Tibial nerve (tissue), 4 donors: ENCODE measurements at regions not wholly inside any gene's neighbourhood (a gene's known extent, or its start where the extent isn't known, plus 50 kb on each side); places are given as distances from the start of the nearest gene placed in this dataset.

Source experiments
- DNase-seq, 2 donors: peaks; one replicate each; pipeline ENCODE4 v3.0.0-alpha.2; 2019; ENCODE audit warnings: low spot score in 2 of 2
- H3K27ac ChIP-seq, 4 donors: fragments of 200-600 bp; sonication (generic) in 3 of 4; one replicate each; pipeline ENCODE4 v1.5.1; 2017 to 2019; ENCODE audit warnings: mild to moderate bottlenecking in 1 of 4
- H3K27me3 ChIP-seq, 2 donors: fragments of 200-600 bp; sonication (generic) in 1 of 2; one replicate each; pipeline versions ENCODE4 v1.5.1 to v1.6.0; 2017 to 2019
- H3K36me3 ChIP-seq, 3 donors: fragments of 200-600 bp; sonication (generic); one replicate each; pipeline ENCODE4 v1.5.1; 2018 to 2019
- H3K4me1 ChIP-seq, 4 donors: fragments of 200-600 bp; sonication (generic) in 3 of 4; one replicate each; pipeline ENCODE4 v1.5.1; 2017 to 2019
- H3K4me3 ChIP-seq, 4 donors: fragments of 200-600 bp; sonication (generic) in 3 of 4; one replicate each; pipeline ENCODE4 v1.5.1; 2017 to 2019; ENCODE audit warnings: mild to moderate bottlenecking in 1 of 4, moderate library complexity in 1 of 4
- H3K9me3 ChIP-seq, 4 donors: fragments of 200-600 bp; sonication (generic) in 3 of 4; one replicate each; pipeline ENCODE4 v1.5.1; 2017 to 2019
- EP300 ChIP-seq, 2 donors: sonication (generic); formaldehyde crosslinking; IDR thresholded peaks; one replicate each; pipeline ENCODE4 v1.6.1; 2017; ENCODE audit warnings: antibody characterized with exemption in 2 of 2, mild to moderate bottlenecking in 1 of 2
- POLR2A ChIP-seq, 2 donors: fragments of 450-650 bp; IDR thresholded peaks; one replicate each; pipeline ENCODE4 v1.6.1; 2017; ENCODE audit warnings: antibody characterized with exemption in 2 of 2, mild to moderate bottlenecking in 2 of 2, moderate library complexity in 2 of 2
- WGBS, 2 donors: methylation state at CpG; one replicate each; pipeline ENCODE4 v1.1.5; 2018; 5-methylcytosine and 5-hydroxymethylcytosine counted together
- TF ChIP-seq, protein P1 (sequence below), 5 experiments: fragments of 200-600 bp in 3 of 5; fragments of 450-650 bp in 2 of 5; sonication (generic) in 3 of 5; IDR thresholded peaks; one replicate each; pipeline ENCODE4 v1.5.1; 2016 to 2019; ENCODE audit warnings: antibody characterized with exemption in 5 of 5, mild to moderate bottlenecking in 3 of 5, moderate library complexity in 2 of 5

DNA sequence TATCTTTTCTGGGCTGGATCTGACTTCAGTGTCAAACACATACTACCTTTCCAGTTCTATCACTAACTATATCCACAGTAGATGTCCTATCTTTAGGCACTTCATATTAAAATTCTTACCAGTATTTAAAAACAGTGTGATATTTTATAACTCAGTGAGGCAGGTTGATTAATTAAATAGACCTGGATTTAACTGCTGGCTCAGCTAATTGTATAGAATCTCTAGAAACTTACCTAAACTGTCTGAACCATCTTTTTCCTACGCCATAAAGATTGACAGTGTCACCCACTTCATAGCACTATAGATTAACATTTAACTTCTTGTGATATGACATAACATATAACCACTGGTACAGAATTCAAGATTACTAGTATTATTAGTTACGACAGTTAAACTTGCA is 935.3 kb downstream of the FAT4 start:
- no peaks in the 10 kb centered on the region for H3K4me1 ChIP-seq
- no peak for DNase-seq
- 97% methylated on average over 2 of the region's 2 CpGs for WGBS, 2 donors
- no peak overlapping the region for H3K4me3 ChIP-seq
- H3K36me3 ChIP-seq = no peaks in the 10 kb centered on the region
- TF ChIP-seq, protein P1, sequence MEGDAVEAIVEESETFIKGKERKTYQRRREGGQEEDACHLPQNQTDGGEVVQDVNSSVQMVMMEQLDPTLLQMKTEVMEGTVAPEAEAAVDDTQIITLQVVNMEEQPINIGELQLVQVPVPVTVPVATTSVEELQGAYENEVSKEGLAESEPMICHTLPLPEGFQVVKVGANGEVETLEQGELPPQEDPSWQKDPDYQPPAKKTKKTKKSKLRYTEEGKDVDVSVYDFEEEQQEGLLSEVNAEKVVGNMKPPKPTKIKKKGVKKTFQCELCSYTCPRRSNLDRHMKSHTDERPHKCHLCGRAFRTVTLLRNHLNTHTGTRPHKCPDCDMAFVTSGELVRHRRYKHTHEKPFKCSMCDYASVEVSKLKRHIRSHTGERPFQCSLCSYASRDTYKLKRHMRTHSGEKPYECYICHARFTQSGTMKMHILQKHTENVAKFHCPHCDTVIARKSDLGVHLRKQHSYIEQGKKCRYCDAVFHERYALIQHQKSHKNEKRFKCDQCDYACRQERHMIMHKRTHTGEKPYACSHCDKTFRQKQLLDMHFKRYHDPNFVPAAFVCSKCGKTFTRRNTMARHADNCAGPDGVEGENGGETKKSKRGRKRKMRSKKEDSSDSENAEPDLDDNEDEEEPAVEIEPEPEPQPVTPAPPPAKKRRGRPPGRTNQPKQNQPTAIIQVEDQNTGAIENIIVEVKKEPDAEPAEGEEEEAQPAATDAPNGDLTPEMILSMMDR (IDR thresholded peaks at IDR 0.05) = no peak
- TF ChIP-seq EP300 (IDR thresholded peaks at IDR 0.05) (no peak), POLR2A (IDR thresholded peaks at IDR 0.05) (no peak)
- H3K9me3 ChIP-seq = peaks cover 0 to 3% (median 0%) of the 10 kb centered on the region in 4 donors
- H3K27ac ChIP-seq = no peak overlapping the region
- no peaks in the 10 kb centered on the region for H3K27me3 ChIP-seq

DNA sequence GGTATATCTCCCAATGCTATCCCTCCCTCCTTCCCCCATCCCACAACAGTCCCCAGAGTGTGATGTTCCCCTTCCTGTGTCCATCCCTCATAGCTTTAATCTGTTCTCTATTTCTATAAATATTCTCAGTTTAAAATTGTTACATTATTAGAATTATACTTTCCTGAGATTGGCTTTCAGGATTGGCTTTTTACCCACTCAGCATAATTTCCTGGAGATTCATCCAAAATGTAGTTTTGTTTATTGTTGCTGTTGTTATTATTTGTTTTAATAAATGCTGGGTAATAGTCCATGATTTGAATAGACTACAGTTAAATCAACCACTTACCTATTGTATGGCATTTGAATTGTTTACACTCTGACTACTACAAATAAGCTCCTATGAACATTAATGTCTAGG is 936.4 kb downstream of the FAT4 start:
- TF ChIP-seq POLR2A (IDR thresholded peaks at IDR 0.05) (no peak), EP300 (IDR thresholded peaks at IDR 0.05) (no peak)
- TF ChIP-seq, protein P1 (IDR thresholded peaks at IDR 0.05) = no peak
- H3K4me3 ChIP-seq = no peak overlapping the region
- H3K4me1 ChIP-seq = no peaks in the 10 kb centered on the region
- H3K9me3 ChIP-seq = no peaks in the 10 kb centered on the region
- H3K27me3 ChIP-seq = no peaks in the 10 kb centered on the region
- DNase-seq = no peak
- no peak overlapping the region for H3K27ac ChIP-seq
- H3K36me3 ChIP-seq = no peaks in the 10 kb centered on the region

DNA sequence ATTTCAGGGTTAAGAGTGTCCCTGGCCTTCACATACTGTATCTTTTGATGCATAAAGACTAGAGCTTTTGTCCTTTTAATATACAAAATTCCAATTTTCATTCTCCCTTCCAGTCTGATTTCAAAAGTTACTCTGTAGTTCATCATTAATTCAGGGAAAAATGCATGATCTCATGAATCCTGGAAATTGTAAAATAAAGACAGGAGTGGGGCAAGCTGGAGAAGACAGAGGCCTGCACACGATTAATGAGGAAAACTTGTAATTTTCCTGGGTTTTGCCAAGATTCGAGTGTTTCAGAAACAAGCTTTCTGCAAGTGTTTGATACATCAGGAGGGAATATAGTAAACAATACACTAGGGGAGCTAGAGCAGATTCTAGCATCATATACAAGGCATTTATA is 947.9 kb downstream of the FAT4 start:
- H3K27ac ChIP-seq = no peak overlapping the region
- TF ChIP-seq EP300 (IDR thresholded peaks at IDR 0.05) (no peak), POLR2A (IDR thresholded peaks at IDR 0.05) (no peak)
- TF ChIP-seq, protein P1 (IDR thresholded peaks at IDR 0.05) = no peak
- H3K36me3 ChIP-seq = no peaks in the 10 kb centered on the region
- no peak for DNase-seq
- no peak overlapping the region for H3K4me3 ChIP-seq
- H3K27me3 ChIP-seq = no peaks in the 10 kb centered on the region
- H3K4me1 ChIP-seq = peaks cover 0 to 12% (median 2%) of the 10 kb centered on the region in 4 donors
- 18 to 24% methylated on average over 2 of the region's 2 CpGs for WGBS, 2 donors
- no peaks in the 10 kb centered on the region for H3K9me3 ChIP-seq

DNA sequence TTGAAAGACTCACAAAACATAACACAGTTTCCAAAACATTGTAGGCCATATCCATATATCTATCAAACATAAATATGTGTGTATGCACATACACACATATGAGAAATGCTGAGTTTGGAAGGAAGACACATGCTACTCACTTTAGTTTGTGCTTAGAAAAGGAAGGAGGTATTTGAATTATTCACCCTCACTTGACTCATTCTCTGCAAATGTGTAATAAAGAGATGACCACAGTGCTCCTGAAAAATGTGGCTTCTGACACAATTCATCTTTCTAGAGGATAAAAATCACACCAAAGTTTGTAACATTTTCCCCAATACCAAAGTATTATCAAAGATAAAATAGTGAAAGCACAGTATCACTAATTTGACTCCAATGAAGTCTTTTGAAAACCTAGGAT is 950.1 kb downstream of the FAT4 start:
- Histone ChIP-seq H3K27me3 (no peaks in the 10 kb centered on the region), H3K9me3 (no peaks in the 10 kb centered on the region), H3K27ac (no peak overlapping the region), H3K4me3 (no peak overlapping the region), H3K36me3 (no peaks in the 10 kb centered on the region), H3K4me1 (peaks cover 0 to 12% (median 2%) of the 10 kb centered on the region in 4 donors)
- no peak for DNase-seq
- no peak for TF ChIP-seq POLR2A (IDR thresholded peaks at IDR 0.05)
- TF ChIP-seq, protein P1 (IDR thresholded peaks at IDR 0.05) = no peak

DNA sequence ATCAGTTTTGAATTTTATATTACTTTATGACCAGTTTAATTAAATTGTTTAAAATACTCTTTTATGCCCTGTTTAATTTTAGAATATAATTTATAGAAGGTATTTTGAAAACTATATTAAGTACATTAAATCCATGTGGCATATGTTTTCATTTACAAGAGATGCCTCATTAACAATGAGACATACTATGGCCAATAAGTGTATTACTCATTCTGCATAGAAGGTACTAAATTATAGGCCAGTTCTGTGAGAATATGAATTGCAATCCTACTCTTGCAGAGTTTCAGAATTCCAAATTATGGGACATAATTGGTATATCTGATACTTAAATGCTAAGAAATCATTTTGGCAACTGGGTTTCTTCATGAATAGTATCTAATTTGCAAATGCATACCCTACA is 951.1 kb downstream of the FAT4 start:
- Histone ChIP-seq H3K9me3 (no peaks in the 10 kb centered on the region), H3K27ac (no peak overlapping the region), H3K4me3 (no peak overlapping the region), H3K36me3 (no peaks in the 10 kb centered on the region), H3K27me3 (no peaks in the 10 kb centered on the region), H3K4me1 (peaks cover 0 to 12% (median 2%) of the 10 kb centered on the region in 4 donors)
- TF ChIP-seq, protein P1 (IDR thresholded peaks at IDR 0.05) = no peak
- TF ChIP-seq POLR2A (IDR thresholded peaks at IDR 0.05) = no peak
- no peak for TF ChIP-seq EP300 (IDR thresholded peaks at IDR 0.05)
- no peak for DNase-seq
